ENCODE measurements at regions not wholly inside any gene's neighbourhood (a gene's known extent, or its start where the extent isn't known, plus 50 kb on each side); places are given as distances from the start of the nearest gene placed in this dataset.

DNA sequence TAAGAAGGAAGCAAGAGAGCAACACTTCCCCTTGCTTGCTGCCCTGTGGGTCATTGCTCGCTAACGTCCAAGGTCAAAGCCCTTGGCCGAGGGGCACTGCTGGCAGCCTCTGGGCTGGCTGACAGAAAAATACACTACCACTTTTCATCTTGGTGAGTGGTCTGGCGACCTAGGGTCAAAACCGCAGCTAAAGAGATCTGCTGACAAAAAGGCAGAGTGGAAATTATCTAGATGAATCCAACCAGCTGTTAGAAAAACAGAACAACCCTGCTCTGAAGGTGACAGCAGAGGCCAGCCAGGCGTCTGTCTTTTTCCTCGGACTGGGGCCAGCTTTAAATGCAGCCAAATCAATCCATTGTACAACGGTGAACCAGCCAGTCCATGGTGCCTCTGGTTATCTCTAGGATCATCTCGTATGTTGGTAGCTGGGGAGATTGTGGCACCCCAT lies 92.6 kb downstream of the CD8B2 start:
- Histone ChIP-seq H3K9ac (ENCODE audit: low read length) (no peak overlapping the region), H4K20me1 (ENCODE audit: insufficient read depth, low read length) (no peaks in the 10 kb centered on the region), H3K27me3 (ENCODE audit: low read depth, low read length) (peaks cover 28% of the 10 kb centered on the region), H3K4me1 (ENCODE audit: low read length) (no peaks in the 10 kb centered on the region), H2AFZ (ENCODE audit: low read depth, low read length) (no peak overlapping the region; the same call in 1 of the 2 replicates), H3K27ac (ENCODE audit: low read length) (no peak overlapping the region), H3K4me2 (ENCODE audit: low read length) (no peak overlapping the region), H3K4me3 (ENCODE audit: low read length) (no peak overlapping the region), H3K36me3 (replicated peaks; ENCODE audit: low read depth, low read length) (no peaks in the 10 kb centered on the region), H3K9me3 (ENCODE audit: insufficient read depth, low read length) (no peaks in the 10 kb centered on the region), H3K79me2 (ENCODE audit: low read length) (no peaks in the 10 kb centered on the region)
- TF ChIP-seq EZH2phosphoT487 (IDR thresholded peaks at IDR 0.05; ENCODE audit: low read depth) = no peak
- TF ChIP-seq, protein P1, sequence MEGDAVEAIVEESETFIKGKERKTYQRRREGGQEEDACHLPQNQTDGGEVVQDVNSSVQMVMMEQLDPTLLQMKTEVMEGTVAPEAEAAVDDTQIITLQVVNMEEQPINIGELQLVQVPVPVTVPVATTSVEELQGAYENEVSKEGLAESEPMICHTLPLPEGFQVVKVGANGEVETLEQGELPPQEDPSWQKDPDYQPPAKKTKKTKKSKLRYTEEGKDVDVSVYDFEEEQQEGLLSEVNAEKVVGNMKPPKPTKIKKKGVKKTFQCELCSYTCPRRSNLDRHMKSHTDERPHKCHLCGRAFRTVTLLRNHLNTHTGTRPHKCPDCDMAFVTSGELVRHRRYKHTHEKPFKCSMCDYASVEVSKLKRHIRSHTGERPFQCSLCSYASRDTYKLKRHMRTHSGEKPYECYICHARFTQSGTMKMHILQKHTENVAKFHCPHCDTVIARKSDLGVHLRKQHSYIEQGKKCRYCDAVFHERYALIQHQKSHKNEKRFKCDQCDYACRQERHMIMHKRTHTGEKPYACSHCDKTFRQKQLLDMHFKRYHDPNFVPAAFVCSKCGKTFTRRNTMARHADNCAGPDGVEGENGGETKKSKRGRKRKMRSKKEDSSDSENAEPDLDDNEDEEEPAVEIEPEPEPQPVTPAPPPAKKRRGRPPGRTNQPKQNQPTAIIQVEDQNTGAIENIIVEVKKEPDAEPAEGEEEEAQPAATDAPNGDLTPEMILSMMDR (IDR thresholded peaks at IDR 0.05; ENCODE audit: low read depth, low read length) = no peak

- peaks cover 28% of the 10 kb centered on the region for H3K27me3 ChIP-seq (ENCODE audit: low read depth, low read length)
- H3K9ac ChIP-seq (ENCODE audit: low read length) = no peak overlapping the region
- no peaks in the 10 kb centered on the region for H3K79me2 ChIP-seq (ENCODE audit: low read length)
- H3K4me1 ChIP-seq (ENCODE audit: low read length) = no peaks in the 10 kb centered on the region
- no peak overlapping the region for H3K27ac ChIP-seq (ENCODE audit: low read length)
- H3K36me3 ChIP-seq (replicated peaks; ENCODE audit: low read depth, low read length) = no peaks in the 10 kb centered on the region
- H3K4me2 ChIP-seq (ENCODE audit: low read length) = no peak overlapping the region
- no peak overlapping the region for H2AFZ ChIP-seq (ENCODE audit: low read depth, low read length)
- no peak for TF ChIP-seq EZH2phosphoT487 (IDR thresholded peaks at IDR 0.05; ENCODE audit: low read depth)
- TF ChIP-seq, protein P1 (IDR thresholded peaks at IDR 0.05; ENCODE audit: low read depth, low read length) = no peak
- H3K4me3 ChIP-seq (ENCODE audit: low read length) = no peak overlapping the region
- no peaks in the 10 kb centered on the region for H3K9me3 ChIP-seq (ENCODE audit: insufficient read depth, low read length)
- H4K20me1 ChIP-seq (ENCODE audit: insufficient read depth, low read length) = no peaks in the 10 kb centered on the region
These were observed 93.1 kb downstream of the CD8B2 start for GRCh38 chr2:106580241-106580640.

- no peak overlapping the region for H3K4me2 ChIP-seq (ENCODE audit: low read length)
- H3K36me3 ChIP-seq (replicated peaks; ENCODE audit: low read depth, low read length) = no peaks in the 10 kb centered on the region
- H3K27me3 ChIP-seq (ENCODE audit: low read depth, low read length) = peaks cover 28% of the 10 kb centered on the region
- no peak overlapping the region for H3K4me3 ChIP-seq (ENCODE audit: low read length)
- H3K4me1 ChIP-seq (ENCODE audit: low read length) = no peaks in the 10 kb centered on the region
- no peak overlapping the region for H3K27ac ChIP-seq (ENCODE audit: low read length)
- TF ChIP-seq, protein P1 (IDR thresholded peaks at IDR 0.05; ENCODE audit: low read depth, low read length) = no peak
- TF ChIP-seq EZH2phosphoT487 (IDR thresholded peaks at IDR 0.05; ENCODE audit: low read depth) = no peak
- H4K20me1 ChIP-seq (ENCODE audit: insufficient read depth, low read length) = no peaks in the 10 kb centered on the region
- H2AFZ ChIP-seq (ENCODE audit: low read depth, low read length) = no peak overlapping the region
- no peaks in the 10 kb centered on the region for H3K79me2 ChIP-seq (ENCODE audit: low read length)
- H3K9me3 ChIP-seq (ENCODE audit: insufficient read depth, low read length) = no peaks in the 10 kb centered on the region
- no peak overlapping the region for H3K9ac ChIP-seq (ENCODE audit: low read length)
These were observed 94.2 kb downstream of the CD8B2 start for GRCh38 chr2:106581328-106581727.

DNA sequence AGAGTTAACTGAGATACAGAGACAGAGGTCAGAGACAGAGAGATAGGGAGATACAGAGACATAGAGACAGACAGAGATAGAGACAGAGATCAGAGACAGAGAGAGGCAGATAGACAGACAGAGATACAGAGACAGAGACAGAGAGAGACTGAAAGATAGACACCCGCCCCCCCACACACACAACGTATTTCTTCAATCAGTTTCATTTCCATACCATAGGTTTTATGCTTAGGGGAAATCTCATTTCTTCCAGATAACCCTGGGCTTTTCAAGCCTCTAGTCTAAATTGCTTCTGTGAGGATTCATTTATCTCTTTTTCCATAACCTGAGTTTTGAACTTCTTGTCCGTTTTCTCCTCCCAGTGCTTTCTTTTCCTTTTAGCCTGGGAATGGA lies 94.6 kb downstream of the CD8B2 start:
- Histone ChIP-seq H3K27me3 (ENCODE audit: low read depth, low read length) (peaks cover 28% of the 10 kb centered on the region), H3K4me3 (ENCODE audit: low read length) (peak overlapping the region; percentile 74), H3K4me2 (ENCODE audit: low read length) (peak overlapping the region; percentile 82), H3K9ac (ENCODE audit: low read length) (no peak overlapping the region), H3K36me3 (replicated peaks; ENCODE audit: low read depth, low read length) (no peaks in the 10 kb centered on the region), H3K27ac (ENCODE audit: low read length) (no peak overlapping the region), H3K4me1 (ENCODE audit: low read length) (no peaks in the 10 kb centered on the region), H2AFZ (ENCODE audit: low read depth, low read length) (0 out of 2 replicates have a peak overlapping the region, but pooled peaks have one; percentile 52), H3K9me3 (ENCODE audit: insufficient read depth, low read length) (no peaks in the 10 kb centered on the region), H3K79me2 (ENCODE audit: low read length) (no peaks in the 10 kb centered on the region), H4K20me1 (ENCODE audit: insufficient read depth, low read length) (no peaks in the 10 kb centered on the region)
- TF ChIP-seq, protein P1 (IDR thresholded peaks at IDR 0.05; ENCODE audit: low read depth, low read length) = no peak
- TF ChIP-seq EZH2phosphoT487 (IDR thresholded peaks at IDR 0.05; ENCODE audit: low read depth) = no peak

Data from OCI-LY3 (cell line).